HCT116 (cell line): ENCODE measurements at regions not wholly inside any gene's neighbourhood (a gene's known extent, or its start where the extent isn't known, plus 50 kb on each side); places are given as distances from the start of the nearest gene placed in this dataset.

ENCODE experiments used
- ELF1 ChIP-seq: IDR thresholded peaks from 2 replicates; pipeline ENCODE4 v1.6.1; 2012; ENCODE audit warnings: low read depth, borderline replicate concordance
- EZH2 ChIP-seq: fragments of 200-600 bp; sonication (generic); IDR thresholded peaks from 2 replicates; pipeline ENCODE4 v1.6.1; 2017; ENCODE audit warnings: antibody characterized with exemption, mixed run types
- POLR2AphosphoS5 ChIP-seq: IDR thresholded peaks from 2 replicates; pipeline ENCODE4 v1.6.1; 2011; ENCODE audit warnings: mild to moderate bottlenecking, low read depth, low read length, moderate library complexity
- YY1 ChIP-seq: IDR thresholded peaks from 2 replicates; pipeline ENCODE4 v1.6.1; 2011; ENCODE audit warnings: low read length, low read depth, moderate library complexity, mild to moderate bottlenecking; ENCODE audit not compliant: insufficient replicate concordance; ENCODE audit errors: extremely low read depth

DNA sequence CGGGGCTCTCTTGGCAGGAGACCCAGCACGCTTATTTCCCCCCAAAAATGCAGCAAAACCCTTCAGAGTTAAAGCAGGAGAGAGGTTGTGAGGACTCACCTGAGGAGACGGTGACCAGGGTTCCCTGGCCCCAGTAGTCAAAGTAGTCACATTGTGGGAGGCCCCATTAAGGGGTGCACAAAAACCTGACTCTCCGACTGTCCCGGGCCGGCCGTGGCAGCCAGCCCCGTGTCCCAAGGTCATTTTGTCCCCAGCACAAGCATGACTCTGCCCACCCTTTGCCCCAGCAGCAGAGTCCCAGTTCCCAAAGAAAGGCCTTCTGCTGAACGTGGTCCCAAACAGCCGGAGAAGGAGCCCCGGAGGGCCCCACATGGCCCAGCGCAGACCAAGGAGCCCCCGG is 337.7 kb downstream of the TMEM121 start:
- TF ChIP-seq EZH2: no peak
- no peak for TF ChIP-seq YY1
- no peak for TF ChIP-seq ELF1
- no peak for TF ChIP-seq POLR2AphosphoS5
